Heart left ventricle (tissue), 13 donors: ENCODE measurements at regions not wholly inside any gene's neighbourhood (a gene's known extent, or its start where the extent isn't known, plus 50 kb on each side); places are given as distances from the start of the nearest gene placed in this dataset.
"Not testable (repeated sequence)": the region's sequence is repeated elsewhere in the genome, so short reads cannot be mapped to it uniquely, and the experiment has no call there.

Experiments
- CTCF ChIP-seq, 12 donors: fragments of 200-600 bp; sonication (generic) in 4 of 12; IDR thresholded peaks; one replicate each; pipeline versions ENCODE4 v1.5.0 to v1.8.0; 2018 to 2022; ENCODE audit warnings: antibody characterized with exemption in 12 of 12, mild to moderate bottlenecking in 5 of 12
- POLR2A ChIP-seq, 2 donors: fragments of 450-650 bp; IDR thresholded peaks; one replicate each; pipeline ENCODE4 v1.6.1; 2017; ENCODE audit warnings: antibody characterized with exemption in 2 of 2, mild to moderate bottlenecking in 2 of 2, moderate library complexity in 2 of 2
- donor health status: ischemic (EF 13 %, LVEDD 7.1; RV severe dilation, severe dysfunction).
- donor health status: DM: no; HTN: yes; CAD: no.
- donor health status: DM: no; HTN: no; CAD: no.
- donor health status: ischemic (EF 25% LVEDD 6.9; RV normal size, moderate dysfunction).
- donor health status: ischemic (EF 25% LVEDD 5.7; RV mildly dilated, moderate dysfunction).
- donor health status: ischemic (EF 35%, LVEDD 5.7; RV mildly dilated, moderate dysfunction).
- donor health status: nonischemic (EF 11% LVEDD 7.7; RV severe dilation, severe dysfunction).
- donor health status: DM: yes; HTN: yes; CAD: no.
- donor health status: PGD.
- donor health status: ischemic (EF 29% LVEDD 5.4; RV normal size, mild dysfunction).
- donor health status: nonischemic (EF 23%, LVEDD 6.1; RV moderate dilation, normal function).

- TF ChIP-seq POLR2A, CTCF (IDR thresholded peaks at IDR 0.05): not testable (repeated sequence)
These were observed 376.2 kb downstream of the NPIPA7 start for GRCh38 chr16:16754992-16755667.
